Sigmoid colon (tissue), 3 donors: ENCODE measurements at regions not wholly inside any gene's neighbourhood (a gene's known extent, or its start where the extent isn't known, plus 50 kb on each side); places are given as distances from the start of the nearest gene placed in this dataset.

Experiments
- CTCF ChIP-seq, 4 experiments: fragments of 450-650 bp in 3 of 4; fragments of 200-600 bp in 1 of 4; IDR thresholded peaks; one replicate each; pipeline ENCODE4 v1.5.1; 2016 to 2019; ENCODE audit warnings: antibody characterized with exemption in 4 of 4, mild to moderate bottlenecking in 3 of 4, moderate library complexity in 2 of 4
- POLR2A ChIP-seq, 2 donors: fragments of 450-650 bp; IDR thresholded peaks; one replicate each; pipeline ENCODE4 v1.6.1; 2016; ENCODE audit warnings: antibody characterized with exemption in 2 of 2, mild to moderate bottlenecking in 2 of 2, moderate library complexity in 2 of 2

- TF ChIP-seq CTCF (IDR thresholded peaks at IDR 0.05) = no peak
- no peak for TF ChIP-seq POLR2A (IDR thresholded peaks at IDR 0.05)
These were observed 292.2 kb upstream of the RAG2 start for GRCh38 chr11:36890121-36890679.
